SH-SY5Y (cell line): ENCODE measurements at regions not wholly inside any gene's neighbourhood (a gene's known extent, or its start where the extent isn't known, plus 50 kb on each side); places are given as distances from the start of the nearest gene placed in this dataset.

Source experiments
- GATA2 ChIP-seq: IDR thresholded peaks from 2 replicates; pipeline ENCODE4 v1.6.1; 2011; ENCODE audit warnings: mild to moderate bottlenecking, low read depth, low read length
- GATA3 ChIP-seq: IDR thresholded peaks from 2 replicates; pipeline ENCODE4 v1.6.1; 2011; ENCODE audit warnings: low read depth, mild to moderate bottlenecking, low read length, moderate library complexity

DNA sequence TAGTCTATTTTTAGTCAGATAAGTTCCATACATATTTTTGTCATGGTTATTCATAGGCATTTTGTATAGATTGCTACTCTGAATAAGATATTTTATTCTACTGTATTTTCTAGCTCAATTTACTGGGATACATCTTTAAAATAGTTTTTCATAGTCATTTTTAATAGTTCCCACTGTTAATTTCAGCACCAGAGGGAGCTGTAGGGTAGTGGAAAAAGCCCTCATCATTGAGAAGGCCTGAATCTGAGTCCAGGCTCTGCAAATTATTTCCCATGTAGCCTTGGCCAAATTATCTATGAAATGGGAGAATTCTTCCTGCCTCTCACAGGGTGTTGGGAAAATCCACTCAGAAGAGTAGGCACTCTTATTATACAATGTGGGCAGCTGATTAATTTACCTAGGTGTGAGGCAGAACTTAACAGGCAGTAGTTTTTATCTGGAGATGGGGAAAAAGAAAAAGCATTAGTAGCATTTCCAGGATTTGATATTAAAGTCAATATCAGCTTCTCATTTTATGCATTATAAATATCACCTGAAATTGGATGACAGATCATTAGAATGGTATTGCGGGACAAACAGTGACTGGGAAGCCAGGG lies 102.9 kb upstream of the PAQR3 start:
- no peak for TF ChIP-seq GATA2
- no peak for TF ChIP-seq GATA3
